ENCODE measurements at regions not wholly inside any gene's neighbourhood (a gene's known extent, or its start where the extent isn't known, plus 50 kb on each side); places are given as distances from the start of the nearest gene placed in this dataset.

GRCh38 chr6:4346659-4347333, 211.4 kb upstream of the ECI2 start:
- H3K27me3 ChIP-seq: no peaks in the 10 kb centered on the region

GRCh38 chr6:4345543-4345942, 210.2 kb upstream of the ECI2 start:
- H3K9me3 ChIP-seq: no peaks in the 10 kb centered on the region
- DNase-seq (ENCODE audit: low spot score in 2 of 2): no peak
- no peak overlapping the region for H3K27ac ChIP-seq
- TF ChIP-seq POLR2AphosphoS5 (IDR thresholded peaks at IDR 0.05): no peak
- TF ChIP-seq CTCF (IDR thresholded peaks at IDR 0.05): no peak
- no peak for TF ChIP-seq POLR2A (IDR thresholded peaks at IDR 0.05)
- no peak overlapping the region for H3K4me3 ChIP-seq
- intact Hi-C loops (cut with DNase I; ENCODE audit: low total_unique reads): no loop called here
- no peaks in the 10 kb centered on the region for H3K27me3 ChIP-seq
- H3K36me3 ChIP-seq: no peaks in the 10 kb centered on the region
- H3K4me1 ChIP-seq: no peaks in the 10 kb centered on the region

More at GRCh38 chr6:4346659-4347333, 211.4 kb upstream of the ECI2 start:
- H3K36me3 ChIP-seq: no peaks in the 10 kb centered on the region
- intact Hi-C loops (cut with DNase I; ENCODE audit: low total_unique reads): no loop called here
- no peak for DNase-seq (ENCODE audit: low spot score in 2 of 2)
- H3K9me3 ChIP-seq: no peaks in the 10 kb centered on the region
- no peaks in the 10 kb centered on the region for H3K4me1 ChIP-seq
- TF ChIP-seq POLR2AphosphoS5 (IDR thresholded peaks at IDR 0.05): no peak
- TF ChIP-seq POLR2A (IDR thresholded peaks at IDR 0.05): no peak
- no peak for TF ChIP-seq CTCF (IDR thresholded peaks at IDR 0.05)
- no peak overlapping the region for H3K4me3 ChIP-seq
- no peak overlapping the region for H3K27ac ChIP-seq

- no peak overlapping the region for H3K4me3 ChIP-seq
- DNase-seq (ENCODE audit: low spot score in 2 of 2): no peak
- TF ChIP-seq CTCF (IDR thresholded peaks at IDR 0.05) (no peak), POLR2AphosphoS5 (IDR thresholded peaks at IDR 0.05) (no peak), POLR2A (IDR thresholded peaks at IDR 0.05) (no peak)
- H3K36me3 ChIP-seq: no peaks in the 10 kb centered on the region
- H3K4me1 ChIP-seq: no peaks in the 10 kb centered on the region
- no peak overlapping the region for H3K27ac ChIP-seq
- no peaks in the 10 kb centered on the region for H3K9me3 ChIP-seq
- H3K27me3 ChIP-seq: no peaks in the 10 kb centered on the region
- intact Hi-C loops (cut with DNase I; ENCODE audit: low total_unique reads): no loop called here
Measured at GRCh38 chr6:4344317-4344899, 209.0 kb upstream of the ECI2 start.

- H3K4me1 ChIP-seq: no peaks in the 10 kb centered on the region
- no peaks in the 10 kb centered on the region for H3K36me3 ChIP-seq
- no peaks in the 10 kb centered on the region for H3K9me3 ChIP-seq
- H3K27me3 ChIP-seq: no peaks in the 10 kb centered on the region
- no peak for DNase-seq (ENCODE audit: low spot score in 2 of 2)
- TF ChIP-seq POLR2A (IDR thresholded peaks at IDR 0.05) (no peak), CTCF (IDR thresholded peaks at IDR 0.05) (no peak), POLR2AphosphoS5 (IDR thresholded peaks at IDR 0.05) (no peak)
- intact Hi-C loops (cut with DNase I; ENCODE audit: low total_unique reads): no loop called here
- no peak overlapping the region for H3K4me3 ChIP-seq
- no peak overlapping the region for H3K27ac ChIP-seq
Measured at GRCh38 chr6:4342407-4343137, 207.2 kb upstream of the ECI2 start.

All from breast epithelium (tissue), 4 donors.